HG03103 (cell line): ENCODE measurements at regions not wholly inside any gene's neighbourhood (a gene's known extent, or its start where the extent isn't known, plus 50 kb on each side); places are given as distances from the start of the nearest gene placed in this dataset.

Experiments used
- ATAC-seq: cut with Tn5 transposase; IDR thresholded peaks from one replicate; pipeline ENCODE4 v1.9.1; 2021; ENCODE audit warnings: low read depth; ENCODE audit not compliant: unreplicated experiment

GRCh38 chr3:69446402-69447072, 60.6 kb upstream of the FRMD4B start:
- no peak for ATAC-seq

GRCh38 chr3:69445498-69445897, 59.6 kb upstream of the FRMD4B start:
- no peak for ATAC-seq

- no peak for ATAC-seq
These were observed 59.1 kb upstream of the FRMD4B start for GRCh38 chr3:69445024-69445423.

GRCh38 chr3:69443457-69443920, 57.6 kb upstream of the FRMD4B start:
- no peak for ATAC-seq

- ATAC-seq, result peak; percentile 42
These were observed 57.0 kb upstream of the FRMD4B start for GRCh38 chr3:69442771-69443311.

DNA sequence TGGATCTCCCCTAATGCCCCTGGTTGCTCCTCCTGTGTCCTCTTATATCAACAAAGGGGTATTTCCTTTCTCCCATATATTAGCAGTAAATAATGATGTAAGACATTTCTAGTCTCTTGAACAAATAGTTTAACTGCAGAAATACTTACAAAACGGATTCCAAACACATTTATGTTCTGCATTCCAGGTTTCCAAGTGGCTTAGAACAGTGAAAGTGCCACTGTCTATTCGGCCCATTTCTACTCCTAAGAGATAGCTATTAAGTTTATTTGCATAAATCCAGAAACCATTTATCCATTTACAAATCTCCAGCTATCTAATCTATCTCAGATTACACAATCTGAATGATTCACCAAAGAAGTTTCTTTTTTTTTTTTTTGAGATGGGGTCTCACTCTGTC, 55.8 kb upstream of the FRMD4B start:
- no peak for ATAC-seq

DNA sequence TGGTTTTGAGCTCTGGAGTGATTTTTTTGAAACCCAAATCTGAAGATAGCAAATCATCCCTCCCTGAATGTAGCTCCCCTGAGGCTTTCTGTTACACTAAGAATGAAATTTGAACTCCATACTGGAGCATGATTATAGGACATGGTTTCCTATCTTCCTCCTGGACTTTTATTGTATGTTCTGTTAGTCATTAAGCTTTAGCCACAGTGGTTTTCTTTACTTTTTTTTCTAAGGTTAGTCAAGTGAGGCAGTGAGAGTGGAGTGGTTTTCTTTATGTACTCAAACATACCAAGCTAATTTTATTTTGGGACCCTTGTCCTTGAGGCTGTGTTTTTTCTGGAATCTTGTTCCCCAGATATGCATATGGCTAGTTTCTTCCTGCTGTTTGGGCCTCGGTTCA, 55.2 kb upstream of the FRMD4B start:
- no peak for ATAC-seq

- ATAC-seq, result no peak
These were observed 53.9 kb upstream of the FRMD4B start for GRCh38 chr3:69439643-69440270.

DNA sequence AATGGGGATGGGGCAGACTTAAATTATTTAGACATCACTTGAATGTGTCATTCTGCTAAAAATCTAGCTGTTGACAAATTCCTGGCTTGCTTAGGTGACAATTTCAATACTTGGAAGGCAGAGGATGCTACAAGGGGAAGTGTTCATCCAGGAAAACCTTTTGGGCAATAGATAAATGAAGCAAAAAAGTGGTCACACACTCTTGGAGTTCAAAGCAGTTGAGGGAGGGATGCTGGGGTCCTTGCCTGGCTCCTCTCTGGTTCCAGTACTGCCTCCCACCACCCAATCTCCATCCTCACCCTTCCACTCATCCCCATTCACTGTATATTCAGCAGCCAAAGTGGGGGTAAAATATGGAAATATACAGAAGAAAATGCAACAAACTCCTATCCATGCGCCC, 52.6 kb upstream of the FRMD4B start:
- no peak for ATAC-seq

GRCh38 chr3:69435274-69436265, 49.7 kb upstream of the FRMD4B start:
- peak; percentile 59 for ATAC-seq
